Adrenal gland (tissue), 5 donors: ENCODE measurements at regions not wholly inside any gene's neighbourhood (a gene's known extent, or its start where the extent isn't known, plus 50 kb on each side); places are given as distances from the start of the nearest gene placed in this dataset.

Source experiments
- CTCF ChIP-seq, 6 experiments: fragments of 450-650 bp in 4 of 6; fragments of 200-600 bp in 2 of 6; sonication (generic) in 1 of 6; IDR thresholded peaks; 1 replicate in 5 of 6; 2 replicates in 1 of 6; pipeline versions ENCODE4 v1.5.1 to v1.8.0; 2016 to 2021; ENCODE audit warnings: antibody characterized with exemption in 6 of 6, mild to moderate bottlenecking in 2 of 6, moderate library complexity in 1 of 6
- POLR2A ChIP-seq, 2 donors: fragments of 450-650 bp; IDR thresholded peaks; one replicate each; pipeline ENCODE4 v1.6.1; 2017; ENCODE audit warnings: antibody characterized with exemption in 2 of 2, mild to moderate bottlenecking in 2 of 2, moderate library complexity in 1 of 2
- donor health status: DM: no; HTN: no; CAD: no.

GRCh38 chr7:21365866-21366624, 61.8 kb upstream of the SP4 start:
- TF ChIP-seq POLR2A (IDR thresholded peaks at IDR 0.05) (no peak), CTCF (IDR thresholded peaks at IDR 0.05) (no peak)
